OCI-LY3 (cell line): ENCODE measurements at regions not wholly inside any gene's neighbourhood (a gene's known extent, or its start where the extent isn't known, plus 50 kb on each side); places are given as distances from the start of the nearest gene placed in this dataset.

Experiments
- CTCF ChIP-seq: fragments of 200-600, 300-600 bp; sonication (generic); IDR thresholded peaks from 2 replicates; pipeline ENCODE4 v1.5.1; 2014; ENCODE audit warnings: antibody characterized with exemption, low read length, low read depth
- EZH2phosphoT487 ChIP-seq: fragments of 200-600 bp; shearing (Covaris generic); IDR thresholded peaks from 2 replicates; pipeline ENCODE4 v1.6.1; 2018; ENCODE audit warnings: antibody characterized with exemption, mixed run types, low read depth

GRCh38 chr2:7127156-7127555 is 209.9 kb downstream of the RNF144A start:
- TF ChIP-seq CTCF (no peak), EZH2phosphoT487 (no peak)
